ENCODE measurements at regions not wholly inside any gene's neighbourhood (a gene's known extent, or its start where the extent isn't known, plus 50 kb on each side); places are given as distances from the start of the nearest gene placed in this dataset.
A peak's percentile ranks its signal among the peaks of the same experiment; 100 is the strongest.

GRCh38 chr11:134543645-134544044 is 131.6 kb upstream of the B3GAT1 start:
- no peak for DNase-seq
- Histone ChIP-seq H3K27ac (ENCODE audit: insufficient read length, low read depth, low read length) (no peak overlapping the region), H2BK20ac (ENCODE audit: low read depth, low read length, poor library complexity, severe bottlenecking) (no peak overlapping the region), H3K79me2 (ENCODE audit: insufficient read depth, low read length) (no peaks in the 10 kb centered on the region), H3T11ph (ENCODE audit: low read length) (no peak overlapping the region), H3K18ac (ENCODE audit: insufficient read length, low read depth, low read length) (no peak overlapping the region), H2BK15ac (ENCODE audit: low read depth, low read length) (no peak overlapping the region), H3K56ac (ENCODE audit: insufficient read length, low read depth, low read length) (no peak overlapping the region), H3K27me3 (ENCODE audit: insufficient read depth, low read length) (no peaks in the 10 kb centered on the region; the same call in 1 of the 2 replicates), H4K20me1 (ENCODE audit: control insufficient read depth, insufficient read depth, insufficient read length) (no peaks in the 10 kb centered on the region), H3K9me3 (ENCODE audit: control insufficient read depth, low read depth, low read length) (no peaks in the 10 kb centered on the region), H3K79me1 (ENCODE audit: insufficient read depth, low read depth, low read length, poor library complexity, severe bottlenecking) (no peaks in the 10 kb centered on the region), H2BK120ac (ENCODE audit: low read depth, low read length, poor library complexity, severe bottlenecking) (no peak overlapping the region), H2BK5ac (ENCODE audit: insufficient read length, low read length) (no peak overlapping the region), H4K91ac (ENCODE audit: insufficient read length, low read depth, low read length) (no peak overlapping the region), H2AFZ (ENCODE audit: low read length) (no peak overlapping the region), H4K8ac (replicated peaks; ENCODE audit: insufficient read length, low read depth, low read length) (no peak overlapping the region), H3K4me2 (ENCODE audit: insufficient read depth, insufficient read length, low read length) (no peak overlapping the region), H3K23me2 (ENCODE audit: insufficient read length, low read depth, low read length, poor library complexity, severe bottlenecking) (no peaks in the 10 kb centered on the region), H4K5ac (ENCODE audit: insufficient read length, low read depth, low read length) (no peak overlapping the region), H3K4ac (ENCODE audit: low read depth, low read length) (no peak overlapping the region), H2AK5ac (ENCODE audit: insufficient read length, low read length) (no peak overlapping the region), H3K4me1 (ENCODE audit: insufficient read depth, low read length) (no peaks in the 10 kb centered on the region), H3K9ac (ENCODE audit: extremely low read depth, insufficient read length, low read length) (no peak overlapping the region), H2BK12ac (ENCODE audit: insufficient read length, low read depth, low read length) (no peak overlapping the region), H3K14ac (ENCODE audit: insufficient read depth, low read length) (no peak overlapping the region), H3K23ac (ENCODE audit: insufficient read length, low read depth, low read length) (no peak overlapping the region)
- Mint-ChIP-seq H3K27me3 (ENCODE audit: low read depth) (peaks cover 15% of the 10 kb centered on the region), H3K4me1 (peaks cover 14 to 19% of the 10 kb centered on the region in 2 experiments), H3K36me3 (ENCODE audit: insufficient read depth in 1 of 3, low read depth in 3 of 3) (peaks cover 0 to 3% (median 3%) of the 10 kb centered on the region in 3 experiments; a peak in 3 of 7 replicates), H3K27ac (peak overlapping the region in 1 of 3 experiments; percentile 70; a peak in 1 of 7 replicates), H3K4me3 (no peak overlapping the region), H3K9me3 (peaks cover 3 to 6% of the 10 kb centered on the region in 2 experiments; a peak in 4 of 5 replicates)
- WGBS (ENCODE audit: extremely low coverage, insufficient read length, low lambda C conversion rate) = no CpG with 5 or more reads among the region's 4 CpGs
- TF ChIP-seq CTCF (conservative IDR thresholded peaks at IDR 0.05) = no peak
